CD4-positive, alpha-beta T cell treated with Interleukin-17A for 1 hour (primary cell): ENCODE measurements at regions not wholly inside any gene's neighbourhood (a gene's known extent, or its start where the extent isn't known, plus 50 kb on each side); places are given as distances from the start of the nearest gene placed in this dataset.

Experiments used
- DNase-seq: peaks from one replicate; pipeline ENCODE4 v3.0.0-alpha.2; 2020

GRCh38 chr7:97639036-97639435 is 92.8 kb upstream of the TAC1 start:
- DNase-seq = no peak

GRCh38 chr7:97659363-97660045 is 72.4 kb upstream of the TAC1 start:
- no peak for DNase-seq

- no peak for DNase-seq
Measured at GRCh38 chr7:97667359-97667758, 64.5 kb upstream of the TAC1 start.

- no peak for DNase-seq
Measured at GRCh38 chr7:97671571-97671970, 60.3 kb upstream of the TAC1 start.

- DNase-seq = no peak
Measured at GRCh38 chr7:97680622-97681021, 51.3 kb upstream of the TAC1 start.
